B cell (primary cell): ENCODE measurements at regions not wholly inside any gene's neighbourhood (a gene's known extent, or its start where the extent isn't known, plus 50 kb on each side); places are given as distances from the start of the nearest gene placed in this dataset.

ENCODE experiments used
- CTCF ChIP-seq: fragments of 200-600 bp; IDR thresholded peaks from one replicate; pipeline ENCODE4 v1.8.0; 2022; ENCODE audit warnings: antibody characterized with exemption, mild to moderate bottlenecking
- EZH2 ChIP-seq: IDR thresholded peaks from 2 replicates; pipeline ENCODE4 v1.6.1; 2012; ENCODE audit warnings: borderline replicate concordance, low read depth, mild to moderate bottlenecking, moderate library complexity, low read length; ENCODE audit not compliant: insufficient read depth, poor library complexity, severe bottlenecking

GRCh38 chr6:50600280-50600679 is 113.0 kb upstream of the TFAP2D start:
- TF ChIP-seq CTCF (no peak), EZH2 (no peak)
